Upper lobe of left lung (tissue), 6 donors: ENCODE measurements at regions not wholly inside any gene's neighbourhood (a gene's known extent, or its start where the extent isn't known, plus 50 kb on each side); places are given as distances from the start of the nearest gene placed in this dataset.

Experiments
- ATAC-seq, 2 donors: fragments of 200-7000 bp; cut with Tn5 transposase; one replicate each; pipeline ENCODE4 v1.9.1; 2022; ENCODE audit warnings: mild to moderate bottlenecking in 2 of 2, moderate library complexity in 2 of 2; ENCODE audit not compliant: low FRiP score in 2 of 2
- DNase-seq, 2 donors: peaks; one replicate each; pipeline ENCODE4 v3.0.0-alpha.2; 2019 to 2020
- H3K27ac ChIP-seq, 4 donors: fragments of 200-600 bp; sonication (generic); one replicate each; pipeline ENCODE4 v1.5.1; 2016 to 2019
- H3K27me3 ChIP-seq, 4 donors: fragments of 200-600 bp; sonication (generic); one replicate each; pipeline ENCODE4 v1.5.1; 2017 to 2019
- H3K36me3 ChIP-seq, 4 donors: fragments of 200-600 bp; sonication (generic); one replicate each; pipeline ENCODE4 v1.5.1; 2016 to 2019
- H3K4me1 ChIP-seq, 4 donors: fragments of 200-600 bp; sonication (generic); one replicate each; pipeline ENCODE4 v1.5.1; 2018 to 2019
- H3K4me3 ChIP-seq, 4 donors: fragments of 200-600 bp; sonication (generic); one replicate each; pipeline ENCODE4 v1.5.1; 2017 to 2019; ENCODE audit warnings: mild to moderate bottlenecking in 2 of 4, moderate library complexity in 1 of 4
- H3K9me3 ChIP-seq, 4 donors: fragments of 200-600 bp; sonication (generic); one replicate each; pipeline ENCODE4 v1.5.1; 2018 to 2019
- EP300 ChIP-seq, 4 donors: sonication (generic); formaldehyde crosslinking; IDR thresholded peaks; one replicate each; pipeline ENCODE4 v1.5.1; 2017; ENCODE audit warnings: antibody characterized with exemption in 4 of 4, control low read depth in 2 of 4
- POLR2A ChIP-seq, 4 donors: fragments of 450-650 bp; IDR thresholded peaks; one replicate each; pipeline ENCODE4 v1.5.1; 2016 to 2017; ENCODE audit warnings: antibody characterized with exemption in 4 of 4, mild to moderate bottlenecking in 2 of 4
- POLR2AphosphoS5 ChIP-seq, 2 donors: sonication (generic); formaldehyde crosslinking; IDR thresholded peaks; one replicate each; pipeline ENCODE4 v1.5.1; 2017; ENCODE audit warnings: antibody characterized with exemption in 2 of 2
- WGBS, 2 donors: methylation state at CpG; one replicate each; pipeline ENCODE4 v1.1.5; 2017 to 2018; 5-methylcytosine and 5-hydroxymethylcytosine counted together
- TF ChIP-seq, protein P1 (sequence below), 6 experiments: fragments of 450-650 bp in 4 of 6; fragments of 200-600 bp in 2 of 6; sonication (generic) in 2 of 6; IDR thresholded peaks; one replicate each; pipeline ENCODE4 v1.5.1; 2016 to 2019; ENCODE audit warnings: antibody characterized with exemption in 6 of 6
- donor health status: DM: no; HTN: no; CAD: no; lungs with moderate emphysema.
- donor health status: DM: no; HTN: yes; CAD: no; lungs with severe emphysema.

DNA sequence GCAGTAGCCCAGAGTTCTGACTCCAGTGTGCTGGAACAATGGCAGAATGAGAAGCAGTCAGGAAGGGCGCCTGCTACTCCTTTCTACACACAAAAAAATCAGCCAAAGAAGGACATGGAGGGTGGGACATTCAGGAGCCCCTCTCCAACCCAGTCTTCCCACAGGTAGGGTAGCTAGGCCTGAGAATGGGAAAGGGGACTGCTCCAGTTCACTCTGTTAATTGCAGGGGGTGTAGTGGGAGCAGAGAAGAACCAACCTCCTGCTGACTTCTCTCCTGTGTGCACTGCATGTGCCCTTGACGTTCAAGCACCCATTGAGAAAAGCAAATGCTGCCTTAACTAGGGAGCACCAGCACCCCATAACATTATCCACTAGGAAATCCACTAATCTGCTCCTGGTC lies 119.1 kb upstream of the IRX6 start:
- TF ChIP-seq POLR2AphosphoS5 (IDR thresholded peaks at IDR 0.05) (no peak), EP300 (IDR thresholded peaks at IDR 0.05) (no peak), POLR2A (IDR thresholded peaks at IDR 0.05) (no peak)
- TF ChIP-seq, protein P1, sequence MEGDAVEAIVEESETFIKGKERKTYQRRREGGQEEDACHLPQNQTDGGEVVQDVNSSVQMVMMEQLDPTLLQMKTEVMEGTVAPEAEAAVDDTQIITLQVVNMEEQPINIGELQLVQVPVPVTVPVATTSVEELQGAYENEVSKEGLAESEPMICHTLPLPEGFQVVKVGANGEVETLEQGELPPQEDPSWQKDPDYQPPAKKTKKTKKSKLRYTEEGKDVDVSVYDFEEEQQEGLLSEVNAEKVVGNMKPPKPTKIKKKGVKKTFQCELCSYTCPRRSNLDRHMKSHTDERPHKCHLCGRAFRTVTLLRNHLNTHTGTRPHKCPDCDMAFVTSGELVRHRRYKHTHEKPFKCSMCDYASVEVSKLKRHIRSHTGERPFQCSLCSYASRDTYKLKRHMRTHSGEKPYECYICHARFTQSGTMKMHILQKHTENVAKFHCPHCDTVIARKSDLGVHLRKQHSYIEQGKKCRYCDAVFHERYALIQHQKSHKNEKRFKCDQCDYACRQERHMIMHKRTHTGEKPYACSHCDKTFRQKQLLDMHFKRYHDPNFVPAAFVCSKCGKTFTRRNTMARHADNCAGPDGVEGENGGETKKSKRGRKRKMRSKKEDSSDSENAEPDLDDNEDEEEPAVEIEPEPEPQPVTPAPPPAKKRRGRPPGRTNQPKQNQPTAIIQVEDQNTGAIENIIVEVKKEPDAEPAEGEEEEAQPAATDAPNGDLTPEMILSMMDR (IDR thresholded peaks at IDR 0.05): no peak
- Histone ChIP-seq H3K27me3 (no peaks in the 10 kb centered on the region), H3K27ac (no peak overlapping the region), H3K9me3 (no peaks in the 10 kb centered on the region), H3K4me1 (no peaks in the 10 kb centered on the region), H3K4me3 (no peak overlapping the region), H3K36me3 (no peaks in the 10 kb centered on the region)
- ATAC-seq (no peak), DNase-seq (no peak)
- WGBS, 2 donors: 58 to 60% methylated on average over 2 of the region's 2 CpGs

DNA sequence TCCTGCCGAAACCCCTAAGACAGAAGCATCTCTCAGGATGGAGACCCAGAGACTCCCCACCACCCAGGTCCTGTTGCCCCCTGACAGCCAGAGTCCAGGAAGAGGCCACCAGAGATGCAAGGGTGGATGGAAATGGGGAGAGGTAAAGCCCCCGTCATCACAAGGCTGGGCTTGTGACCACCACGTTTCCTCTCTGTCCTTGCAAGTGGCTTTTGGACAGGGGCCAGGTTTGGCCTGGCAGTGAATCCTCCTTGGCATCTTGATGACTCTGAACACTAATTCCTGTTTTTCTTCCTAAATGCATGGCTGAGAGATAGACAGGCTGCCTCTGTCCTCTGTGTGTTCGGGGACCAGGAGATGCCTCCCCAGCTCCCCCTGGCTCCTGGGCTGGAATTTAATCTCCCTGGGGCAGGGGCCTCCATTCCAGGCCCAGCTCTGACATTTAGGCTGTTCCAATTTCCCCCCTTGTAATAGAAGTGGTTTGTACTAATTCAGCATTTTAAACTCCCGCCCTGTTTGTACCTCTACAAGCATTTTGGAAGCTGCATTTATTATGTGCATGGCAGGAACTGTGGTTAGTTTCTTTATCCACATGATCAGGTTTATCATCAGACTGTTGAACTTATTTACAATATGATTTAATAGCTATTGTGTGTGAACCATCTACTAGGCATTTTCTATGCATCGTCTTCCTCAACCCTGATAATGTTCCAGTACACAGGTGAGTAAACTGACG lies 116.1 kb upstream of the IRX6 start:
- no peak for ATAC-seq
- no peak overlapping the region for H3K4me3 ChIP-seq
- no peaks in the 10 kb centered on the region for H3K4me1 ChIP-seq
- no peaks in the 10 kb centered on the region for H3K27me3 ChIP-seq
- TF ChIP-seq POLR2A (IDR thresholded peaks at IDR 0.05) (no peak), POLR2AphosphoS5 (IDR thresholded peaks at IDR 0.05) (no peak), EP300 (IDR thresholded peaks at IDR 0.05) (no peak)
- TF ChIP-seq, protein P1 (IDR thresholded peaks at IDR 0.05): no peak
- no peaks in the 10 kb centered on the region for H3K36me3 ChIP-seq
- H3K27ac ChIP-seq: no peak overlapping the region
- no peak for DNase-seq
- WGBS, 2 donors: 66 to 82% methylated on average over 5 to 7 of the region's 7 CpGs
- H3K9me3 ChIP-seq: no peaks in the 10 kb centered on the region

GRCh38 chr16:55209626-55210025 lies 114.4 kb upstream of the IRX6 start:
- H3K36me3 ChIP-seq: no peaks in the 10 kb centered on the region
- no peak for TF ChIP-seq POLR2AphosphoS5 (IDR thresholded peaks at IDR 0.05)
- TF ChIP-seq EP300 (IDR thresholded peaks at IDR 0.05): no peak
- TF ChIP-seq POLR2A (IDR thresholded peaks at IDR 0.05): no peak
- TF ChIP-seq, protein P1 (IDR thresholded peaks at IDR 0.05): no peak
- no peak overlapping the region for H3K27ac ChIP-seq
- H3K27me3 ChIP-seq: no peaks in the 10 kb centered on the region
- ATAC-seq (no peak), DNase-seq (no peak)
- no peaks in the 10 kb centered on the region for H3K4me1 ChIP-seq
- 87 to 89% methylated on average over 6 of the region's 6 CpGs for WGBS, 2 donors
- H3K4me3 ChIP-seq: no peak overlapping the region
- no peaks in the 10 kb centered on the region for H3K9me3 ChIP-seq

- 55 to 89% methylated on average over 2 of the region's 2 CpGs for WGBS, 2 donors
- DNase-seq (no peak), ATAC-seq (no peak)
- TF ChIP-seq, protein P1 (IDR thresholded peaks at IDR 0.05): no peak
- TF ChIP-seq POLR2AphosphoS5 (IDR thresholded peaks at IDR 0.05) (no peak), POLR2A (IDR thresholded peaks at IDR 0.05) (no peak), EP300 (IDR thresholded peaks at IDR 0.05) (no peak)
- no peaks in the 10 kb centered on the region for H3K4me1 ChIP-seq
- H3K27me3 ChIP-seq: no peaks in the 10 kb centered on the region
- H3K36me3 ChIP-seq: no peaks in the 10 kb centered on the region
- no peak overlapping the region for H3K4me3 ChIP-seq
- no peak overlapping the region for H3K27ac ChIP-seq
- no peaks in the 10 kb centered on the region for H3K9me3 ChIP-seq
These were observed 111.2 kb upstream of the IRX6 start for GRCh38 chr16:55212791-55213190.

DNA sequence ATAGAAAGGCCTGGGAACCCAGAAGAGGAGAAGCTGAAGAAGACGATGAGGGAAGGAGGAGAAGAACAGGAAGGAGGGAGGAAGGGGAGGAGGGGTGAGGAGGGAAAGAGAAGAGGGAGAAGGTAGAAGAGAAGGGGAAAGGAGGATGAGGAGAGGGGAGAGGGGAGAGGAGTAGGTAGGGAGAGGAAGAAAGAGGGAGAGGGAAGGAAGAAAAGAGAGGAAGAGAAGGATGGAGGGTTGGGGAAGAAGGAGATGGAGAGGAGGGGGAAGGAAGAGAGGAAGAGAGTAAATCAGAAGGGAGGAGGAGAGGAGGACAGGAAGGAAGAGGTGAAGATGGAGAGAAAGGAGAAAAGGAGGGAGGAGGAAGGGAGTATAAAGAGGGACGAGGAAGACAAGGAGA lies 109.6 kb upstream of the IRX6 start:
- no peak overlapping the region for H3K4me3 ChIP-seq
- no peak for ATAC-seq
- no peaks in the 10 kb centered on the region for H3K27me3 ChIP-seq
- no peak for TF ChIP-seq POLR2A (IDR thresholded peaks at IDR 0.05)
- TF ChIP-seq POLR2AphosphoS5 (IDR thresholded peaks at IDR 0.05): no peak
- TF ChIP-seq EP300 (IDR thresholded peaks at IDR 0.05): no peak
- TF ChIP-seq, protein P1 (IDR thresholded peaks at IDR 0.05): no peak
- DNase-seq: no peak
- WGBS, 2 donors: 0 to 44% methylated on average over 2 of the region's 2 CpGs
- H3K27ac ChIP-seq: no peak overlapping the region
- no peaks in the 10 kb centered on the region for H3K4me1 ChIP-seq
- H3K36me3 ChIP-seq: no peaks in the 10 kb centered on the region
- H3K9me3 ChIP-seq: no peaks in the 10 kb centered on the region
